ENCODE measurements at regions not wholly inside any gene's neighbourhood (a gene's known extent, or its start where the extent isn't known, plus 50 kb on each side); places are given as distances from the start of the nearest gene placed in this dataset.

DNA sequence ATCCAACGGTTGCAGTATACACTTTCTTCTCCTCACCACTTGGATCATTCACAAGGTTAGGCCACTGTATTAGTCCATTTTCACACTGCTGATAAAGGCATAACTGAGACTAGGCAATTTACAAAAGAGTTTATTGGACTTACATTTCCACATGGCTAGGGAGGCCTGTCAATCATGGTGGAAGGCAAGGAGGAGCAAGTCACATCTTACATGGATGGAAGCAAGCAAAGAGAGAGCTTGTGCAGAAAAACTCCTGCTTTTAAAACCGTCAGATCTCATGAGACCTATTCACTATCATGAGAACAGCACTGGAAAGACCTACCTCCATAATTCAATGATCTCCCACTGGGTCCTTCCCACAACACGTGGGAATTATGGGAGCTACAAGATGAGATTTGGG is 81.8 kb upstream of the DAP start:
- no peak for DNase-seq

DNA sequence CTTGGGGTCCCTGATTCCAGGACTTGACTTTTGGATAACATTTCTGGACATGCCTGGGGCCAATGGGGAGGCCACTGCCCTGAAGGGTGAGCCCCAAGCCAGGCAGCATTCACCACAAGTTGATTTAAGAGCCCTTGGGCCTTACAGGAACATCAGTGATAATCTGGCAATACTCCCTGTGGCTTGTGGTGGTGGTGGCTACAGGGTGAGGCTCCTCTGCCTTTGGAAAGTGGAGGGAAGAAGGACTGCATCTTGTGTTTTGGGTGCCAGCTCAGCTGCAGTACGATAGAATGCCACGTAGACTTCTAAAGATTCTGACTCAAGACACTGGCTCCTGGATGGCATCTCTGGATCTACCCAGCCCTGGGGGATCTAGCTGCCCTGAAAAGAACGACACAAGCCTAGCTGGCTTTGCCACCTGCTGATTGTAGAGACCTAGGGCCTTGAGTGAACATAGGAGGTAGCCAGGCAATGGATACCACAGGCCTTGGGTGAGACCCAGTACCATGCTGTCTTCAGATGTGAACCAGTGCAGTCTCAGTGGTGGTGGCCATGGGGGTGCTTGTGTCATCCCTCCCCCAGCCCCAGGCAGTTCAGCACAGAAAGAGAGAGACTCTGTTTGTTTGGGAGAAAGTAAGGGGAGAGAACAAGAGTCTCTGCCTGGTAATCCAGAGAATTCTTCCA is 79.0 kb upstream of the DAP start:
- DNase-seq = no peak

DNA sequence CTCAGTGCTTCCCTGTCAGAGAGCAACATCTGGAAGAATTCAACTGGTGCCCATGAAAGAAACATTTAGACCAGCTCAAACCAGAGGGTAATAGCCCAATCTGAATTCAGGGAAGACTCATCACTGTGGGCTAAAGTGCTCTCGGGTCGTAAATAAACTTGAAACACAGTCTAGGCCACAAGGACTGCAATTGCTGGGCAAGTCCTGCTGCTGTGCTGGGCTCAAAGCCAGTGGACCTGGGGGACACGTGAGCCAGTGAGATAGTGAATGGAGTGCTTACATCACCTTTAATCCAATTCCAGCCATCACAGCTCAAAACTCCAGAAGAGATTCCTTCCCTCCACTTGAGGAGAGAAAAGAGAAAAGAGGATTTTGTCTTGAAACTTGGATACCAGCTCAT is 78.1 kb upstream of the DAP start:
- no peak for DNase-seq

DNA sequence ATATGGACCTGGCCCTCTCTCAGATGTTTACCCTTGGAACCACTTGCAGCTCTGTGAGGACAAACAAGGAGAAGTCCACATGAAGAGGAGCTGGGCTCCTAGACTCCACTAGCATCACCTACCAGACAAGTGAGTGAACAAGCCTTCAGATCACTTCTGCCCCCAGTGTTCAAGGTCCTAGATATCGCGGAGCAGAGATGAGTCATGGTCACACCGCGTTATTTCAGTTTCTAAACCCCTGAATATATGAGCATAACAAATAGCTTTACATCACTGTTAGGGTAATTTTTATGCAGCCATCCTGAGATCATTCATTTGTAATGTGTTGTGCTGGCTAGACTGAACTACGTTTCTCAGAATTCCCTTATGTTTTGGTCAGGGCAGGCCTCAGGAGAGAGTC is 77.0 kb upstream of the DAP start:
- no peak for DNase-seq

DNA sequence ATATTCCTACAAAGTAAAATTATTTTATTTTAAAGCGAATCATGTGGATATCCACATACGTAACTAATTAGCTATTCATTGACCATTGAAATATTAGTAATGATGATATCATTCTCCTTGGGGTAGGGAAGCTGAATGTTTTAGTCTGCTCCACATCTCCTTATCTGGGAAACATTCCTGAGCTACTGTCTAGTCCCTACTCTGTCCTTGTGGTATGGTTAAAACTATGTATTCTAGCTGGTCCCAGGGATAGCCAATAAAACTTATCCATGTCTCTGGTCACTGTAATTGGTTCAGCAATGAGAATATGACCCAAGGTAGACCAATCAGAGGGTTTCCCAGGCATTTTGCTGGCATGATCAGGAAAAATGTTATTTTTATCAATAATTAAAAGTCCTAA is 76.0 kb upstream of the DAP start:
- no peak for DNase-seq

DNA sequence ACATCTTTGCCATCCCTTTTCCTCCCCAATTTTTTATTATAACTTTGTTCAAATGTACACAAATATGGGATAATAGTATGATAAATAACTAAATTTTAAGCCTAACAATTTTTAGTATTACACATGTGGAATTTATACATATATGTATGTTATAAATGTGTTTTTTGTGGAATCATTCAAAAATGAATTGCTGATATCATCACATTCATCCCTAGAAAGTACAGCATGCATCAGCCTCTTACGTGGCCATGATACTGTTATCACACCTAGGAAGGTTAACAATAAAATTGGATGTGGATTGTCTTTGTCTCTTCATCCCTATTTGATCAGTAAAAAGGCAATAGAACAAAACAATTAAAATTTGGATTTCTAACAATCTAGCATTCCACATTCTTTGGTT is 73.7 kb upstream of the DAP start:
- no peak for DNase-seq

DNA sequence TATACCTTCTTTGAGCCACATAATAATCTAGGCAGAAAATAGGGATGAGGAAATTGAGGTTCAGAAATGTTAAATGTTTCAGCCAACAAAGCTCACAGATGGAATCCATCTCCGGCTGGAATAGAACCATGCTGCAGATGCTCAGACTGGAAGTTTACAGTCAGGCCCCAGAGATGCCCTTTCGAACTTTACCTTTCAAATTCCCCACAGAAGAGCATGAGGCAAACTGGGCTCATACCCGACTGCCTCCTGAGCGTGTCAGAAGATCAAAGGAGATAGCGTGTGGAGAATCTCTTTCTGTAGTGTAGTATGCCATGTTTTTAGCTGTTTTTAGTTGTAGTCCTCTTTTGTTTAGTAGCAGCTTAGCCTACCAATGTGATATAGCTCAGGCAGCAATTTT is 72.0 kb upstream of the DAP start:
- DNase-seq = no peak

DNA sequence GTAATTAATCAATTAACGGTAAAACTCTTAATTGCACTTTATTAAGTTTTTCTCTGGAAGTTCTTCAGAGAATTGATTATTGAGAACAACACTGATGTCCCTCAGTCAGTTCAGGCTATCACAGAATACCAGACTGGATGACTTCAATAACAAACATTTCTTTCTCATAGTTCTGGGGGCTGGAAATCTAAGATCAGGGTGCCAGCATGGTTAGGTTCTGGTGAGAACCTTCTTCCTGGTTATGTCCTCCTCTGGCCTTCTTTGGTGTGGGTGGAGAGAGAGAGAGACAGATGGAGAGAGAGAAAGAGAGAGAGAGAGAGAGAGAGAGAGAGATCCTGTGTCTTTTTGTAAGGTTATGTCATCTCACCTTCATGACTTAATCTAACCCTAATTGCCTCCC is 71.4 kb upstream of the DAP start:
- no peak for DNase-seq

DNA sequence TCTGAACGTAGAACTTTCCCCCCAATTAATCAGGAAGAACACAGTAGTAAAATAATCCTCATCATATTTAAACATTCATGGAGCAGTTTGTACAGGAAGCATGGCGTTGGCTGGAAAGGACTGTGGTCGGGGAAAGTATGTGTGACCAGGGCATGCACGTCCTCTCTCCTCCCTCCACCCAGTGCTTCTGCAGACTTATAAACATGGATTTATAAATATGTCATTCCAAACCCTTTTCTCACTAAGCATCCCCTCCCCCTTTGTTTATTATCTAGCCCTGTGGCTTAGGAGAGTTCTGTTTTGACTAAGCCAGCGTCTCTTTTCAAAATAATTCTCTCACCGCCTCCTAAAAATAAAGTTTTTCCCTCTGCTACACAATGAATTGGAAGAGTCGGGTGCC is 70.4 kb upstream of the DAP start:
- no peak for DNase-seq

DNA sequence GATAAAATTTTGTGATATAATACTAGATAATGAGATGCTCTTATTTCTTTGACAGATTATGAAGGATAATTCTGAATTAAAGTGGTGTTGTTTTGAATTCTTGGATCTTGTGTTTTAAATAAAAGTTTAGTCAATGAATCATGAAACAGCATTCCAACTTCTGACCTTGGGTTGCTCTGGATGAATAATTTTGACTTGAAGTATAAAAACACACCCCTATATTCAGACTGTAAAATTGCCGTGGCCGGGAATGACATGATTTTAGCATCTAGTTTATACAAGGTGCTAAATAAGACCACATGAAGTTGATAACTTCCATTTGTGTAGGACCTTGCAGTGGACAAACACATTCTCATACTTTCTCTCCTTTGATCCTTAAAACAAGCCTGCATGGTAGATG is 67.2 kb upstream of the DAP start:
- DNase-seq = no peak

DNA sequence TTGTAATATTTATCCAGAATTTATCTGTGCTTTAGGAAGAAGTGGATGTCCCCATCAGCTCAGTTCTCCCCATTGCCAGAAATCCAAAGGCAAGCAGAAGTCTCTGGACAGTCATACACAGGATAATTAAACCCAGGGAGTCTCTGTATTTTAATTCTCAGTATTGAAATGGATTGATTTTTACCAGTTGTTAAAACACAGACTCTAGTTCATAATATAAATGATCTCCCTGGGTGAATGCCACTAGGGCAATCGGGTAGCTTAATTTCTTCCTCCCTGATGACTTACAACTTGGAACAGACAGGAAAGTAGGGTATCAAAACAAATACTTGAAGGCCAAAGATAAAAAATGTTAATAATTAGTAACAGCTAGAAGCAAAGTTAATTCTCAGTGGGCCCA is 66.5 kb upstream of the DAP start:
- DNase-seq = no peak

DNA sequence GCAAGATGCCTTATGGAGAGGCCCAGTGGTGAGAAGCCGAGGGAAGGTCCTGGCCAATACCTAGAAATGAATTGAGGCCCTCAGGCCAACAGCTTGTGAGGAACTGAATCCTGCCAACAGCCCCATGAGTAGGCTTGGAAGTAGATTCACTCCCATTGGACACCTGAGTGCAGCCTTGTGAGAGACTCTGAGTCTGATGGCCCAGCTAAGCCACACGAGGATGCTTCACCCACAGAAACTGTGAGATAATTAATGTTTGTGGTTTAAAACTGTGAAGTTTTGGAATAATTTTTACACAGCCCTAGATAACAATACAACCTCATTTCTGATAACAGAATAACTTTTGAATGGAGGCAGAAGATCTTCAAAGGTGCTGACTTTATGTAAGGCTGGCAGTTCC is 65.9 kb upstream of the DAP start:
- DNase-seq = no peak

DNA sequence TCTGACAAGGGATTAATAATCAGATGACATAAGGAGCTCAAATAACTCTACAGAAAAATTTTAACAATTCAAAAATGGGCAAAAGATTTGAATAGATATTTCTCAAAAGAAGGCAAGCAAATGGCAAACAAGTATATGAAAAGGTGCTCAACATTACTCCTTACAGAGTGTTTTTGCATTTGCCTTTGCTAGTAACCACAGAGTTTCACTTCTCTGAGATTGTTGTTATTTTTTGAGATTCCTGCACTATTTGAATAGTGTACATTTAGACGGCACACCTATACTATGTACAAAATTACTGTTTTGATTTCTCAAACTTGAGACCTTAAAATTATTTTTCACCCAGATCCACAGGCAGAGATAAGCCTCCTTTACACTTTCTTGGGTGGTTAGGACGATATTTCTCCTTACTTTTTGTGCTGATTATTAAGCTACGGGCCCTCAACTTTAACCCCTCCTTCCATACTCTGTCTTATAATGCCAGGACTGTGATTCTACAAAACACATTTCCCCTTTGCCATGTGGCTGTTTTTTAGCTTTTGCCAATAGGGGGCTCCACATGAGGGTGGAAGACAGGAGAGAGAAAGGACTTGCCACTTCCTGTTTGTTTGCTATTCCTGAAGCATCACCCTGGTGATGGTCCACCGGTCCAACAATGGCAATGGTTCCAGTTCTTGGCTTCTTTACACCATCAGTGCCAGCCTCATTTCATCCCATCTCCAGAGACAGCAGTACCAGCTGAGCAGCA is 65.0 kb upstream of the DAP start:
- no peak for DNase-seq

DNA sequence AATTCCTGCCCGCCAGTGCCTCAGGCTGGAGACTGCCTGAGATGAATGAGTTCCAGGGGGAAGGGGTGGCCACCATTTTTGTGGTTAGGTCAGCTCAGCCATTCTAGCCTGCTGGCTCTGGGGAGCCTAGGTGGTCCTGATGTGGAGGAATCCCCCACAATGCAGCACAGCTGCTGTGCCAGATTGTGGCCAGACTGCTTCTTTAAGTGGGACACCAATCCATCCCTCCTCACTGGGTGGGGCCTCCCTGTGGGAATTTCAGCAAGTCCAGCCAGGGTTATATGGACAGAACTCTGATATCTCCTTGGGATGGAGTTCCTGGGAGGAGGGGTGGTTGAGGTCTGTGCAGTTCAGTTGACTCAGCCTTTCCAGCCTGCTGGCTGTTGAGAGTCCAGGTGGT is 51.2 kb upstream of the DAP start:
- DNase-seq = no peak

All from activated CD4-positive, alpha-beta T cell treated with anti-CD3 and anti-CD28 coated beads, Interleukin-10, Interleukin-2, amounts not matched to agents 100 ng/mL and 50 ng/mL, durations not matched to agents 16 hours and 8 hours (primary cell).